Stimulated activated naive B cell treated with anti-CD40 and anti-IgM and Interleukin-4, amounts not matched to agents 10 μg/mL and 1 μg/mL and 100 μg/mL, for 72 hours (primary cell): ENCODE measurements at regions not wholly inside any gene's neighbourhood (a gene's known extent, or its start where the extent isn't known, plus 50 kb on each side); places are given as distances from the start of the nearest gene placed in this dataset.

ENCODE experiments used
- ATAC-seq, 2 donors: fragments of 150-1000 bp; cut with Tn5 transposase; replicated peaks; 2 replicates each; pipeline ENCODE4 v1.10.0; 2021; ENCODE audit warnings: moderate library complexity in 1 of 2
- DNase-seq: peaks from one replicate; pipeline ENCODE4 v3.0.0; 2021
- H3K27ac Mint-ChIP-seq: one replicate; pipeline ENCODE4 v1.8.0; 2022; ENCODE audit warnings: mild to moderate bottlenecking, mixed read lengths
- H3K27me3 Mint-ChIP-seq, 2 donors: one replicate each; pipeline ENCODE4 v1.8.0; 2022; ENCODE audit warnings: mixed read lengths in 2 of 2
- H3K36me3 Mint-ChIP-seq, 2 donors: one replicate each; pipeline ENCODE4 v1.8.0; 2022; ENCODE audit warnings: mixed read lengths in 2 of 2, mild to moderate bottlenecking in 1 of 2
- H3K4me1 Mint-ChIP-seq, 2 donors: one replicate each; pipeline ENCODE4 v1.8.0; 2022; ENCODE audit warnings: mixed read lengths in 2 of 2, mild to moderate bottlenecking in 1 of 2
- H3K4me3 Mint-ChIP-seq, 2 donors: one replicate each; pipeline ENCODE4 v1.8.0; 2022; ENCODE audit warnings: mild to moderate bottlenecking in 2 of 2, mixed read lengths in 2 of 2, moderate library complexity in 1 of 2
- H3K9me3 Mint-ChIP-seq, 2 donors: one replicate each; pipeline ENCODE4 v1.8.0; 2022; ENCODE audit warnings: mixed read lengths in 2 of 2, mild to moderate bottlenecking in 1 of 2

- Mint-ChIP-seq H3K4me1 (peaks cover 16 to 25% of the 10 kb centered on the region in 2 donors), H3K9me3 (no peaks in the 10 kb centered on the region), H3K36me3 (no peaks in the 10 kb centered on the region), H3K27ac (no peak overlapping the region), H3K4me3 (no peak overlapping the region), H3K27me3 (peaks cover 0 to 4% of the 10 kb centered on the region in 2 donors)
- no peak for DNase-seq
- peak; percentile 46 to 48 for ATAC-seq
These were observed 291.2 kb upstream of the STT3B start for GRCh38 chr3:31241533-31241932.

DNA sequence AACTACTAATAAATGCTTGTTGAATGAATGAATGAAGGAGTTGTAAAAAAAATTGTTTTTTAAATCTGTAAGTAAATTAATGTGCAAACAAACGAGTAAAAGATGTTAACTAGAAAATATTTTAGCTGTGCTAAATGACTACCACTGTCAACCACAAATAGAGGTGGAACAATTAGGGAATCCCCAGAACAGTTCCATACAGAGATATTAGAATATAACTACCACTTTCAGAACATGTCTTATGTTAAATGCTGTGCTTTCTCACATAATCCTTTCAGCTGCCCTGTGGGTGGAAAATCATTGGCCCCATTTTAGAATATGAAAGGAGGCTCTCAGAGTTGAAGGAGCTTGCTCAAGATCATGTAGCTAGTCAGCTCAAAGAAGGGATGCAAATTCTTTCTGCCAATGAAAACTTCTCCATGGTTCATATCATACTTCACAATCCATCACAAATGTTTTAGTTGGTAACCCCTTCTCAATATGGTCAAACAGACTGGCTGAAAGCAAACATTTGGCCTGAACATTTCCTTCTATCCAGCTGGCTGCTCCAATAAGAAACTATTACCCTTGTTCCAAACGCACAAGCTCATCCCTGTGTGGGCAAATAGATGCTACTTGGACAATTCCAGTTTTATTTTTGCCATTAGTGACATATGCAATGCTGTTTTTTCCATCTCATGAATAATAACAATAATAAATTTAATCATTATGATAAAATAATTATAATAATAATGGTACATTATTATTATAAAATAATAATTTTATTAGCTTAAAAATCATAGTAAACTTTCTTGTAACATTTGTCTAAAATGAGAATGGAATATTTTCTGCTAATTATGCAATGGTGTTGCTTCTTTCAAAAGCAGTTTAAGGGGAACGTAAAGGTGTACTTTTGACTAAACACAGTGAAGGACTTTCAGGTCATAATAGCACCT, 290.4 kb upstream of the STT3B start:
- peak; percentile 95 for ATAC-seq
- Mint-ChIP-seq H3K36me3 (no peaks in the 10 kb centered on the region), H3K27me3 (peaks cover 0 to 7% of the 10 kb centered on the region in 2 donors), H3K9me3 (no peaks in the 10 kb centered on the region), H3K4me1 (peaks cover 16 to 25% of the 10 kb centered on the region in 2 donors), H3K4me3 (no peak overlapping the region), H3K27ac (peak overlapping the region; percentile 0)
- no peak for DNase-seq

DNA sequence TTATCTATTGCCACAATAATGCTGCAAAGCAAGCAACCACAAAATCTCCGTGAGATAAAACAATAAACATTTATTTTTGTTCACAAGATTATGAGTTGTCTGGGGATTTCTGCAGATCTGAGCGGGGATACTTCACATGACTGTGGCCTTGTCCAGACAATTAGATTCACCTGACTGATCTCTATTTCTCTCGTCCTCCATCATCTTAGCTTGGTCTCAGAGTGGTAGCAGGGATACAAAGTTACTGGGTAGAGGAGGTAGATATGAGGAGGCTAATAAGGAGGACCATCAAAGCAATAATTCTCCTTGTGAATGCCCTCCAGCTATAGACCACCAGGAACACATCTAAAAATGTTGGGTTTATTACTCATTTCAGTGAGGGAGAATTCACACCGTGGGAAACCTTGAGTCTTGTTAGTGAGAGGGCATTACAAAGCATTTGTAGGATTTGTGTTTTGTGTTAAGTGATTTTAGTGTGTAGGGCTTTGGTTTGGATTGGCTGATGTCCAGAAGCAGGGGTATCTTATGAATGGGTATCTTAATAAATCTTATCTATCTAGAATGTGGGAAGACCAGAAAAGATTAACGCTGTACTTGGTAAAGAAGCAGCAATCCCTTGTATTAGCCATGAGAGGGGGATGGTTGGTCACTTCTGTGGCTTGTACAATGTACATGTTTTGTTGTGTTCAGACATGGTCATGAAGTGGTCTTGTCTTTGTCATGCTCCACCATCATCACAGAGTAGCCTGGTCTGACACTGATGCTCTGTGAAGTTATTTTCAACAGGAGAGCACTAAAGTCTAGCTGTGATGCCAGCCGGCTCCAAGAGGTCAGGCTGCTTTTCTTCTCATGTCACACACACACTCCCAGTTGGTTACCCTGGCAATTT, 287.6 kb upstream of the STT3B start:
- DNase-seq: no peak
- no peak overlapping the region for H3K4me3 Mint-ChIP-seq
- peaks cover 0 to 3% of the 10 kb centered on the region in 2 donors for H3K27me3 Mint-ChIP-seq
- H3K36me3 Mint-ChIP-seq: no peaks in the 10 kb centered on the region
- no peak for ATAC-seq
- H3K27ac Mint-ChIP-seq: no peak overlapping the region
- no peaks in the 10 kb centered on the region for H3K9me3 Mint-ChIP-seq
- peaks cover 18 to 26% of the 10 kb centered on the region in 2 donors for H3K4me1 Mint-ChIP-seq

- H3K36me3 Mint-ChIP-seq: no peaks in the 10 kb centered on the region
These were observed 286.2 kb upstream of the STT3B start for GRCh38 chr3:31246293-31247062.

DNA sequence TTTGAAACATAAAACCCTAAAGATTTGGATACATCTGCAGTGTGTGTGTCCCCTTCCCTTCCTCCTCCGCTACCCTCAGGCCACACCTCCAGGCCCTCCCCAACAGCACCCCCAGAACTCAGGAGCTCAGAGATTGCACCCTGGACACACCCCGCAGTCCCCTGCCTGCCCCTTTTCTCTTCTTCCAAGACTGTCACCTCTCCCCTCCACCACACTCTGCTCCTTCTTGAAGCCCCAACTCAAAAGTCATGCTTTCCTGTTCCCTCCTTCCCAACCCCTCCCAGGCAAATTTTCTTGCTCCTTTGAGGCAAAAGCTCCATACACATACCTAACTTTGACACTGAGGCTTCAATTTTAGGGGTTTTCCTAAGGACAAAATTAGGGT, 285.7 kb upstream of the STT3B start:
- no peak for DNase-seq
- no peak for ATAC-seq
- H3K36me3 Mint-ChIP-seq: no peaks in the 10 kb centered on the region
- peaks cover 8 to 10% of the 10 kb centered on the region in 2 donors for H3K4me1 Mint-ChIP-seq
- peaks cover 0 to 3% of the 10 kb centered on the region in 2 donors for H3K27me3 Mint-ChIP-seq
- H3K27ac Mint-ChIP-seq: peak overlapping the region; percentile 39
- no peak overlapping the region for H3K4me3 Mint-ChIP-seq
- H3K9me3 Mint-ChIP-seq: no peaks in the 10 kb centered on the region

More at GRCh38 chr3:31246293-31247062, 286.2 kb upstream of the STT3B start:
- Mint-ChIP-seq H3K27ac (no peak overlapping the region), H3K27me3 (peaks cover 0 to 3% of the 10 kb centered on the region in 2 donors), H3K9me3 (no peaks in the 10 kb centered on the region), H3K4me3 (no peak overlapping the region), H3K4me1 (peaks cover 12 to 16% of the 10 kb centered on the region in 2 donors)
- no peak for DNase-seq
- no peak for ATAC-seq

DNA sequence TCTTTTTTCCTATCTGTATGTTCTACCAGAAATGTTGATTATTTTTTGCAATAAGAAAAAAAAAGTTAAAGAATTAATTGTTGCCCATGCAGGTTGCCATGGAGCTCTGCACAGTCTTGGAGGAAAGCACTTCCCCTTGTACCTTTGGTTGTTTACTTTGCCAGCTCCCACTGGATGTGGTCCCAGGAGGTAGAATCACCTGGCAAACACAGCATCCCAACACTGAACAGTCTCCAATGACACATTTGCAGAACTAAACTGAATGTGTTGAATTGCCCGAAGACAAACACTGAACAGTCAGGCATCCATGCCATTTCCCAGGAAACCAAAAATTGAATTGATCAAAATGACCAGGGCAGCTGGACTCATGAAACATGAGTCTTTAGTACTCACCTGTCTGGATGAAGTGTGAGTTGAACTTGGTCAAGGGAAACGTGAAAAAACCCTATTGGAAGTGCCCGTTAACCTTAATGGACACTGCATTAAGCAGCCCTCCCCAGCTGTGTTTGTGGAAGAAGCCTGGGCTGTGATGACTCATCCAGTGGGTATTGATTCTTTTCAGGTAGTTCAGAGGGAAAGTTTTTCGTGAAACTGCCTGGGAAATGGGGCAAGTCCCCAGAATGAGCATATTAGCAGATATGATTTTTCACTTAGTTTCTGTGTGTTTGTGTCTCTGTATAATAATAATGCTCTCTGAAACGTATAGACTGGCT, 284.7 kb upstream of the STT3B start:
- Mint-ChIP-seq H3K27ac (no peak overlapping the region), H3K27me3 (peaks cover 0 to 3% of the 10 kb centered on the region in 2 donors), H3K36me3 (no peaks in the 10 kb centered on the region), H3K4me1 (peaks cover 10% of the 10 kb centered on the region in 2 donors), H3K9me3 (no peaks in the 10 kb centered on the region), H3K4me3 (no peak overlapping the region)
- DNase-seq: no peak
- ATAC-seq: peak; percentile 34 to 67

DNA sequence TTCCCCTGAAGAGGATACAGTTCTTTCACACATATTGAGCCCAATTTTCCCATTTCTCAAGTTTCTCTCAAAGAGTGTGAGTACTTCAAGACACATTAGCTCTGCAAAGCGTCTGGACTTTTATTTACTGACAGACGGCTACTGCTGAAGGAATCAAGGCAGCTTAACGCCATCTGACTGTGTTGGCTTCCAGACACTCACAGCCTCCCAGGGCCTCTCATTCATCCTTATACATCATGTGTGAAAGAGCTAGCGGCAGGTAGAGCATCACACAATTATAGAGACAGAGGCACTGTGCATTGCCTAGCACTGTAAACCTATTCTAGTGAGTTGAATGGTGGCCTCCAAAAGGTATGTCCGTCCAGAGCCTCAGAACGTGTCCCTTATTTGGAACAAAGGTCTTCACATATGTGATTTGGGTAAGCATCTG, 284.1 kb upstream of the STT3B start:
- DNase-seq (no peak), ATAC-seq (peak in 1 of 2 donors; percentile 12)
- Mint-ChIP-seq H3K27me3 (peaks cover 0 to 3% of the 10 kb centered on the region in 2 donors), H3K9me3 (no peaks in the 10 kb centered on the region), H3K27ac (no peak overlapping the region), H3K4me1 (peaks cover 10% of the 10 kb centered on the region in 2 donors), H3K4me3 (no peak overlapping the region), H3K36me3 (no peaks in the 10 kb centered on the region)

- H3K27ac Mint-ChIP-seq: no peak overlapping the region
- peaks cover 0 to 7% of the 10 kb centered on the region in 2 donors for H3K27me3 Mint-ChIP-seq
- H3K4me1 Mint-ChIP-seq: peaks cover 10% of the 10 kb centered on the region in 2 donors
- ATAC-seq: no peak
- H3K4me3 Mint-ChIP-seq: no peak overlapping the region
- DNase-seq: no peak
- H3K36me3 Mint-ChIP-seq: peaks cover 0 to 2% of the 10 kb centered on the region in 2 donors
- no peaks in the 10 kb centered on the region for H3K9me3 Mint-ChIP-seq
These were observed 283.2 kb upstream of the STT3B start for GRCh38 chr3:31249545-31249944.

GRCh38 chr3:31250116-31250777, 282.5 kb upstream of the STT3B start:
- ATAC-seq: no peak
- no peak overlapping the region for H3K4me3 Mint-ChIP-seq
- no peak overlapping the region for H3K27ac Mint-ChIP-seq
- no peaks in the 10 kb centered on the region for H3K9me3 Mint-ChIP-seq
- peaks cover 0 to 7% of the 10 kb centered on the region in 2 donors for H3K27me3 Mint-ChIP-seq
- H3K36me3 Mint-ChIP-seq: peaks cover 0 to 3% of the 10 kb centered on the region in 2 donors
- no peak for DNase-seq
- peaks cover 10% of the 10 kb centered on the region in 2 donors for H3K4me1 Mint-ChIP-seq

DNA sequence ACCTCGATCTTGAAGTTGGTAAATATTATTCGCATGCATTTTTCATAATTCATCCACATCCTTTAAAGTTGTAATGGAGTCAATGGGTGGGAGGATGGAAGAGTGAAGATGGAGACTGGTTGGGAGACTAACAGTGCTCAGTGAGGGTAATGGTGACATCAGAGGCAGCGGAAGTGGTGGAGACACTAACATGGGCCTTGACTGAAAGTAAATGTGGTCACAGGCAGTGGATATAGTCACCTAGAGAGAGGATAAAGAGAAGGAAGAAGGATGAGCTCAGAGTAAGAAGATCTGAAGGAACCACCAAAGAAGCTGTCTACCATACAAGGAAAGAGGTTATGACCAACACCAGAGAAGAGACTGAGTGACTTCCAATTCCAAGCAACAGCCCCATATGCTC, 281.6 kb upstream of the STT3B start:
- ATAC-seq: no peak
- no peak overlapping the region for H3K27ac Mint-ChIP-seq

GRCh38 chr3:31252216-31253185, 280.2 kb upstream of the STT3B start:
- no peak overlapping the region for H3K4me3 Mint-ChIP-seq
- H3K27ac Mint-ChIP-seq: no peak overlapping the region
- peak in 1 of 2 donors; percentile 51 for ATAC-seq
- H3K4me1 Mint-ChIP-seq: peaks cover 10% of the 10 kb centered on the region in 2 donors
- H3K36me3 Mint-ChIP-seq: peaks cover 0 to 3% of the 10 kb centered on the region in 2 donors
- no peak for DNase-seq
- peaks cover 0 to 4% of the 10 kb centered on the region in 2 donors for H3K27me3 Mint-ChIP-seq
- H3K9me3 Mint-ChIP-seq: no peaks in the 10 kb centered on the region

More for the DNA sequence above, 281.6 kb upstream of the STT3B start:
- DNase-seq: no peak
- Mint-ChIP-seq H3K4me1 (peaks cover 10% of the 10 kb centered on the region in 2 donors), H3K27me3 (peaks cover 0 to 7% of the 10 kb centered on the region in 2 donors), H3K9me3 (no peaks in the 10 kb centered on the region), H3K36me3 (peaks cover 0 to 3% of the 10 kb centered on the region in 2 donors), H3K4me3 (no peak overlapping the region)

GRCh38 chr3:31253782-31254181, 278.9 kb upstream of the STT3B start:
- ATAC-seq (no peak), DNase-seq (no peak)
- no peaks in the 10 kb centered on the region for H3K9me3 Mint-ChIP-seq
- peaks cover 0 to 4% of the 10 kb centered on the region in 2 donors for H3K27me3 Mint-ChIP-seq
- H3K4me1 Mint-ChIP-seq: peaks cover 7 to 10% of the 10 kb centered on the region in 2 donors
- no peak overlapping the region for H3K27ac Mint-ChIP-seq
- H3K36me3 Mint-ChIP-seq: peaks cover 0 to 3% of the 10 kb centered on the region in 2 donors
- H3K4me3 Mint-ChIP-seq: no peak overlapping the region
